WTC11 (cell line): ENCODE measurements at regions not wholly inside any gene's neighbourhood (a gene's known extent, or its start where the extent isn't known, plus 50 kb on each side); places are given as distances from the start of the nearest gene placed in this dataset.

Source experiments
- ATAC-seq: fragments of 200-7000 bp; cut with Tn5 transposase; 2 replicates; pipeline ENCODE4 v1.10.0; 2021; ENCODE audit warnings: mild to moderate bottlenecking, moderate library complexity
- CTCF ChIA-PET: fragments of 300-600 bp; sonication (Branson Sonifier 250); formaldehyde crosslinking; loops from one replicate; lab custom pipeline; 2021; ENCODE audit warnings: antibody characterized with exemption; lab: Charles Lee
- POLR2A ChIA-PET: fragments of 350-600 bp; sonication (Branson Sonifier 250); formaldehyde crosslinking; loops from one replicate; lab custom pipeline; 2021; ENCODE audit warnings: antibody characterized with exemption; lab: Charles Lee
- DNase-seq: peaks from one replicate; pipeline ENCODE4 v3.0.0; 2021; ENCODE audit warnings: low spot score
- H3K27ac Mint-ChIP-seq: 2 replicates; pipeline ENCODE4 v1.8.0; 2021; ENCODE audit warnings: mixed read lengths
- H3K27me3 Mint-ChIP-seq: 2 replicates; pipeline ENCODE4 v1.8.0; 2021; ENCODE audit warnings: low read depth, mild to moderate bottlenecking, moderate library complexity, mixed read lengths
- H3K36me3 Mint-ChIP-seq: 2 replicates; pipeline ENCODE4 v1.8.0; 2021; ENCODE audit warnings: mixed read lengths
- H3K4me1 Mint-ChIP-seq: 2 replicates; pipeline ENCODE4 v1.8.0; 2022; ENCODE audit warnings: mixed read lengths
- H3K4me3 Mint-ChIP-seq: 2 replicates; pipeline ENCODE4 v1.8.0; 2021; ENCODE audit warnings: mild to moderate bottlenecking, moderate library complexity, mixed read lengths
- H3K9me3 Mint-ChIP-seq: 2 replicates; pipeline ENCODE4 v1.8.0; 2021; ENCODE audit warnings: mixed read lengths
- CBFB ChIP-seq: sonication (generic); formaldehyde crosslinking; IDR thresholded peaks from 2 replicates; pipeline ENCODE4 v1.8.1; 2022; ENCODE audit warnings: mild to moderate bottlenecking, low read depth, missing genetic modification reagents
- E2F5 ChIP-seq: sonication (generic); formaldehyde crosslinking; IDR thresholded peaks from 2 replicates; pipeline ENCODE4 v1.8.1; 2022; ENCODE audit warnings: mild to moderate bottlenecking, moderate library complexity, missing genetic modification reagents
- ESRRA ChIP-seq: sonication (generic); formaldehyde crosslinking; IDR thresholded peaks from 2 replicates; pipeline ENCODE4 v1.8.1; 2022; ENCODE audit warnings: mild to moderate bottlenecking, missing genetic modification reagents, borderline replicate concordance
- HMGA2 ChIP-seq: fragments of 250-450 bp; sonication (Bioruptor Pico); IDR thresholded peaks from 2 replicates; pipeline ENCODE4 v1.4.0; 2021; ENCODE audit warnings: mild to moderate bottlenecking, moderate library complexity
- IRF2 ChIP-seq: sonication (generic); formaldehyde crosslinking; IDR thresholded peaks from 2 replicates; pipeline ENCODE4 v1.8.0; 2022; ENCODE audit warnings: low read depth, missing genetic modification reagents, borderline replicate concordance
- JAZF1 ChIP-seq: fragments of 250-450 bp; sonication (Bioruptor Pico); IDR thresholded peaks from 2 replicates; pipeline ENCODE4 v1.9.0; 2021; ENCODE audit warnings: moderate library complexity, mild to moderate bottlenecking, inconsistent platforms
- KAT7 ChIP-seq: sonication (generic); formaldehyde crosslinking; IDR thresholded peaks from 2 replicates; pipeline ENCODE4 v1.8.1; 2023; ENCODE audit warnings: missing genetic modification reagents, mild to moderate bottlenecking, borderline replicate concordance
- MYBL2 ChIP-seq: sonication (generic); formaldehyde crosslinking; IDR thresholded peaks from 2 replicates; pipeline ENCODE4 v1.8.1; 2023; ENCODE audit warnings: mild to moderate bottlenecking, moderate library complexity, missing genetic modification reagents
- NFATC4 ChIP-seq: fragments of 250-450 bp; sonication (Bioruptor Pico); IDR thresholded peaks from 2 replicates; pipeline ENCODE4 v1.9.0; 2021; ENCODE audit warnings: mild to moderate bottlenecking
- SMAD4 ChIP-seq: sonication (generic); formaldehyde crosslinking; IDR thresholded peaks from 2 replicates; pipeline ENCODE4 v1.8.0; 2022; ENCODE audit warnings: mild to moderate bottlenecking, missing genetic modification reagents
- SP1 ChIP-seq: sonication (generic); formaldehyde crosslinking; conservative IDR thresholded peaks from 2 replicates; pipeline ENCODE4 v1.8.1; 2022; ENCODE audit warnings: missing genetic modification reagents
- TEAD1 ChIP-seq: sonication (generic); formaldehyde crosslinking; IDR thresholded peaks from 2 replicates; pipeline ENCODE4 v1.8.0; 2022; ENCODE audit warnings: mild to moderate bottlenecking, missing genetic modification reagents
- ZNF138 ChIP-seq: sonication (generic); formaldehyde crosslinking; conservative IDR thresholded peaks from 2 replicates; pipeline ENCODE4 v1.8.1; 2022; ENCODE audit warnings: mild to moderate bottlenecking, moderate library complexity, missing genetic modification reagents
- ZNF219 ChIP-seq: sonication (generic); formaldehyde crosslinking; IDR thresholded peaks from 2 replicates; pipeline ENCODE4 v1.8.0; 2023; ENCODE audit warnings: missing genetic modification reagents, mild to moderate bottlenecking, borderline replicate concordance
- ZNF281 ChIP-seq: sonication (generic); formaldehyde crosslinking; IDR thresholded peaks from 2 replicates; pipeline ENCODE4 v1.8.0; 2023; ENCODE audit warnings: mild to moderate bottlenecking, missing genetic modification reagents
- ZNF317 ChIP-seq: sonication (generic); formaldehyde crosslinking; IDR thresholded peaks from 2 replicates; pipeline ENCODE4 v1.8.1; 2023; ENCODE audit warnings: low read depth, mild to moderate bottlenecking, moderate library complexity, missing genetic modification reagents, borderline replicate concordance
- ZNF396 ChIP-seq: fragments of 250-450 bp; sonication (Bioruptor Pico); IDR thresholded peaks from 2 replicates; pipeline ENCODE4 v1.8.0; 2021; ENCODE audit warnings: mild to moderate bottlenecking, moderate library complexity, borderline replicate concordance
- TF ChIP-seq, protein P1 (sequence below): sonication (generic); formaldehyde crosslinking; conservative IDR thresholded peaks from 2 replicates; pipeline ENCODE4 v1.8.1; 2023; ENCODE audit warnings: mild to moderate bottlenecking, low read depth, missing genetic modification reagents, moderate library complexity
- TF ChIP-seq, protein P2 (sequence below): sonication (generic); formaldehyde crosslinking; IDR thresholded peaks from 2 replicates; pipeline ENCODE4 v1.8.0; 2023; ENCODE audit warnings: missing genetic modification reagents
- TF ChIP-seq, protein P3 (sequence below): fragments of 250-450 bp; sonication (Bioruptor Pico); conservative IDR thresholded peaks from 2 replicates; pipeline ENCODE4 v1.9.0; 2021; ENCODE audit warnings: mild to moderate bottlenecking

DNA sequence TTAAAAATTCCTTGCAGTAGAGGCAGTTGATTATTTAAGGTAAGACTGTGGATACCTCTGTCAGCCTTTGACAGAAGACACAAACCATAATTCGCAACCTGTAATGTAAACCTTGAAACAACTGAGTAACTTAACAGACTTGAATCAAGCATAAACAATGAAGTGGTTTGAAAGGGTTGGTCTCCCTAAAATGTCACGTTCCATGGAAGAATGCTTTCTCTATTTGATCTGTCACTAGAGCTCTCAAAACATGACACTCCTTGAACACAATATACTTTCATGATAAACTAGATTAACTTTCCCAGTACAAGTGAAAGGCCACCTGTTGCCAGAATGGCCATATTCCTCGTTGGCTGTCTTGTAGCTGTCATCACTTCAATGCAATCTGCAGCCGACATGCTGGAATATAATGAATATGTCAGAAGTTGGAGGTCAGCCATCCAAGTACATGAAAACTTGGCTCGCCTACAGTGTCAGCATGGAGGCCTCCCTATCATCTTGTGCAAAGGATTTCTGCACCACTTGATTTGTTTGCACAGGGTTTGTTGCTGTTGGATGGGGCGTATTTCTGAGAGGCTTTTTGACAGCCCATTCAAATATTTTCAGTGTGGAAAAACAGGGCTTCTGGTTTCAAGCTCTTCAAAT, 228.0 kb downstream of the TLE4 start (continued):
- TF ChIP-seq, protein P1, sequence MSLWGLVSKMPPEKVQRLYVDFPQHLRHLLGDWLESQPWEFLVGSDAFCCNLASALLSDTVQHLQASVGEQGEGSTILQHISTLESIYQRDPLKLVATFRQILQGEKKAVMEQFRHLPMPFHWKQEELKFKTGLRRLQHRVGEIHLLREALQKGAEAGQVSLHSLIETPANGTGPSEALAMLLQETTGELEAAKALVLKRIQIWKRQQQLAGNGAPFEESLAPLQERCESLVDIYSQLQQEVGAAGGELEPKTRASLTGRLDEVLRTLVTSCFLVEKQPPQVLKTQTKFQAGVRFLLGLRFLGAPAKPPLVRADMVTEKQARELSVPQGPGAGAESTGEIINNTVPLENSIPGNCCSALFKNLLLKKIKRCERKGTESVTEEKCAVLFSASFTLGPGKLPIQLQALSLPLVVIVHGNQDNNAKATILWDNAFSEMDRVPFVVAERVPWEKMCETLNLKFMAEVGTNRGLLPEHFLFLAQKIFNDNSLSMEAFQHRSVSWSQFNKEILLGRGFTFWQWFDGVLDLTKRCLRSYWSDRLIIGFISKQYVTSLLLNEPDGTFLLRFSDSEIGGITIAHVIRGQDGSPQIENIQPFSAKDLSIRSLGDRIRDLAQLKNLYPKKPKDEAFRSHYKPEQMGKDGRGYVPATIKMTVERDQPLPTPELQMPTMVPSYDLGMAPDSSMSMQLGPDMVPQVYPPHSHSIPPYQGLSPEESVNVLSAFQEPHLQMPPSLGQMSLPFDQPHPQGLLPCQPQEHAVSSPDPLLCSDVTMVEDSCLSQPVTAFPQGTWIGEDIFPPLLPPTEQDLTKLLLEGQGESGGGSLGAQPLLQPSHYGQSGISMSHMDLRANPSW = no peak
- no peak for TF ChIP-seq NFATC4
- no peak for TF ChIP-seq CBFB (CRISPR knock-in tag)

DNA sequence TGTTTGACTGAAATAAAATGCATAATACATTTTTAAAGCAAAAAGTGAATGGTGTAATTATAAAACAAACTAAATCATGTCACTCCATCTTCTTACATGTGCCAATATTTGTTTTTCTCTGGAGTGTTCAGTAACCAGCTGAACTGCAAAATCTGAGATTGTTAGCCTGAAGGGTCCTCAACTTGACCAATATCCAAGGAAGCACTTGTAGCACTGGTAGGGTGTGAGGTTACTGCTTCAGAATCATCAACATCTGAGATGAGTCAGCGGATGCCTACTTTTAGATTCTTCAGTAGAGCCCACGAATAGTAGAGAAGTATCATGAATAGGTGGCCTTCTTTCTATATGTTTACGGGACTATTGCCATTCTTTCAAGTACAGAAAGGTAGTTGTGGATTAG, 226.7 kb downstream of the TLE4 start:
- ChIA-PET POLR2A (no interaction called here), CTCF (no interaction called here)
- no peak for TF ChIP-seq MYBL2 (CRISPR knock-in tag)
- no peak for TF ChIP-seq CBFB (CRISPR knock-in tag)
- TF ChIP-seq IRF2 (CRISPR knock-in tag) = no peak
- TF ChIP-seq, protein P2, sequence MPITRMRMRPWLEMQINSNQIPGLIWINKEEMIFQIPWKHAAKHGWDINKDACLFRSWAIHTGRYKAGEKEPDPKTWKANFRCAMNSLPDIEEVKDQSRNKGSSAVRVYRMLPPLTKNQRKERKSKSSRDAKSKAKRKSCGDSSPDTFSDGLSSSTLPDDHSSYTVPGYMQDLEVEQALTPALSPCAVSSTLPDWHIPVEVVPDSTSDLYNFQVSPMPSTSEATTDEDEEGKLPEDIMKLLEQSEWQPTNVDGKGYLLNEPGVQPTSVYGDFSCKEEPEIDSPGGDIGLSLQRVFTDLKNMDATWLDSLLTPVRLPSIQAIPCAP = no peak
- no peak for TF ChIP-seq NFATC4
- no peak for TF ChIP-seq ESRRA (CRISPR knock-in tag)
- no peak for TF ChIP-seq TEAD1 (CRISPR knock-in tag)
- TF ChIP-seq JAZF1 (CRISPR knock-in tag) = no peak
- TF ChIP-seq, protein P3, sequence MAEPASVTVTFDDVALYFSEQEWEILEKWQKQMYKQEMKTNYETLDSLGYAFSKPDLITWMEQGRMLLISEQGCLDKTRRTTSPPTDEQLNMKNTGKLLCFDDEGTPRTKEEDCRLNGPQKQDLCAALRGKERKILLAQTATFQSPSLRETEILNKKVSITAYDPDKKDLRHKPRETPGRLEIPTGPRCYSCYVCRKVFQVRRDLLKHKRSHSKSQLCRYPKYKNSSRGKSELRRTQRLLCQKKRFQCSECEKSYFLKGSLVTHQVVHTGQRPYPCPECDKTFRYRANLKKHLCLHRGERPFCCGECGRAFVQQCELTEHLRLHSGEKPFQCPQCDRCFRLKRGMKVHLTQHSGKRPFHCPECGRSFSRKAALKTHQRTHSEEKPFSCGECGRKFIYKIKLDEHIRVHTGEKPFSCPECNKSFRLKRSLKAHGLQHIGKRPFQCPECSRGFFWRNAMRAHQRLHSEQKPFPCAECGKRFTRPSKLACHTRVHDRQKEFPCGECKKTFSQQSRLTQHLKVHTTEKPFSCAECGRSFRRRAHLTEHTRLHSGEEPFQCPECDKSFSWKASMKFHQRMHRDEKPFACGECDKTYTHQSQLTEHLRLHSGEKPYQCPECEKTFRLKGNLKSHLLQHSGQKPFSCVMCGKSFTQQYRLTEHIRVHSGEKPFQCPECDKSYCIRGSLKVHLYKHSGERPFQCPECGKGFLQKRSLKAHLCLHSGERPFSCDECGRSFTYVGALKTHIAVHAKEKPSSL = no peak
- no peak for TF ChIP-seq SP1 (CRISPR knock-in tag)
- TF ChIP-seq SMAD4 (CRISPR knock-in tag) = no peak
- no peak for TF ChIP-seq ZNF317
- no peak for TF ChIP-seq ZNF396
- no peak for TF ChIP-seq ZNF219 (CRISPR knock-in tag)
- Mint-ChIP-seq H3K9me3 (no peaks in the 10 kb centered on the region), H3K4me3 (no peak overlapping the region), H3K4me1 (no peaks in the 10 kb centered on the region), H3K27me3 (no peaks in the 10 kb centered on the region), H3K27ac (no peak overlapping the region), H3K36me3 (no peaks in the 10 kb centered on the region)
- no peak for DNase-seq
- ATAC-seq = no peak

GRCh38 chr9:79796411-79796810, 224.6 kb downstream of the TLE4 start:
- no peak overlapping the region for H3K4me3 Mint-ChIP-seq
- no peak overlapping the region for H3K27ac Mint-ChIP-seq
- ATAC-seq = no peak
- no peaks in the 10 kb centered on the region for H3K4me1 Mint-ChIP-seq
- POLR2A ChIA-PET = no interaction called here
- no peaks in the 10 kb centered on the region for H3K36me3 Mint-ChIP-seq
- TF ChIP-seq ZNF138 (CRISPR knock-in tag) (no peak), HMGA2 (CRISPR knock-in tag) (no peak)
- CTCF ChIA-PET = interaction anchor here (0.9 kb wide), 2 partner anchors 93 to 228 kb away, joined by 3 to 4 read pairs; no protein-coding TSS in a partner anchor
- no peaks in the 10 kb centered on the region for H3K9me3 Mint-ChIP-seq
- no peaks in the 10 kb centered on the region for H3K27me3 Mint-ChIP-seq
- DNase-seq = no peak

DNA sequence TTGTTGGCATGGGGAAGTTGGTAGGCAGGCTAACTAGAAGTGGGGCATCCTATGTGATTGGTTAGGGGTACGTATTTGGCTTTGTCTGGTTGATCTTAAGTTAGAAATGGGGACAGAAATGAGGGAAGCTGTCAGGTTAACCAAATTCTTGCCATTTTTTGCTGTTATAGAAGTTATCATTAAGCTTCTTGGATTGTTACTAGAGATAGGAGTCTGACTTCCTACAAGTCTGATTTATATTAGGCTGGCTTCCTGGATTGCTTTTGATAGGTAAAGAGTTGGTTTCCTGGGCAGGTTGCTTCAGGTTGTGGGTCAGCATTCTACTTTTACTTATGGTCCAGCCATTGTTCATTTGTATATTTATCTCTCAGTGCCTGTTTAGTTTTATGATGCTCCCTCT, 216.9 kb downstream of the TLE4 start:
- Mint-ChIP-seq H3K9me3 (peaks cover 24% of the 10 kb centered on the region), H3K27ac (no peak overlapping the region), H3K36me3 (peaks cover 8% of the 10 kb centered on the region; the same call in 1 of the 2 replicates), H3K4me1 (peaks cover 5% of the 10 kb centered on the region; the same call in 1 of the 2 replicates), H3K27me3 (no peaks in the 10 kb centered on the region), H3K4me3 (no peak overlapping the region)
- CTCF ChIA-PET = no interaction called here
- POLR2A ChIA-PET = no interaction called here
- ATAC-seq (no peak), DNase-seq (no peak)
- TF ChIP-seq KAT7 (CRISPR knock-in tag) = no peak
- no peak for TF ChIP-seq ZNF281
- no peak for TF ChIP-seq CBFB (CRISPR knock-in tag)
- TF ChIP-seq ZNF138 (CRISPR knock-in tag) = no peak
- TF ChIP-seq E2F5 = no peak
